Endothelial cell of umbilical vein (primary cell): ENCODE measurements at regions not wholly inside any gene's neighbourhood (a gene's known extent, or its start where the extent isn't known, plus 50 kb on each side); places are given as distances from the start of the nearest gene placed in this dataset.

Experiments used
- BruUV-seq: library from RNA; stranded (reverse); fragments of 400-500 nt; replicated peaks from 2 replicates; lab custom pipeline; 2021; lab: Mats Ljungman, UMichigan
- CTCF ChIA-PET: fragments of 300-600, 350-600 bp; sonication (Branson Sonifier 250); formaldehyde crosslinking; loops from one replicate; lab custom pipeline; 2021; ENCODE audit warnings: antibody characterized with exemption, inconsistent platforms; lab: Charles Lee
- POLR2A ChIA-PET: fragments of 300-600, 350-600 bp; sonication (Branson Sonifier 250); formaldehyde crosslinking; loops from one replicate; lab custom pipeline; 2021; ENCODE audit warnings: antibody characterized with exemption, inconsistent platforms; lab: Charles Lee
- DNase-seq: peaks from one replicate; pipeline ENCODE4 v3.0.0-alpha.2; 2011; ENCODE audit warnings: low read depth, low spot score
- FAIRE-seq: peaks from 2 replicates; lab custom pipeline; 2011; peaks lifted over from hg19 to GRCh38; lab: Jason Lieb, UNC
- H2AFZ ChIP-seq: 2 replicates; pipeline ENCODE4 v1.6.0; 2012; ENCODE audit warnings: low read depth, low read length, control low read depth, inconsistent platforms
- H3K27ac ChIP-seq: 2 replicates; pipeline ENCODE4 v1.5.1; 2011; ENCODE audit warnings: low read depth, mild to moderate bottlenecking, control low read depth, low read length, moderate library complexity; ENCODE audit not compliant: insufficient read depth
- H3K27me3 ChIP-seq, 2 experiments: 2 replicates each; pipeline versions ENCODE4 v1.6.0 to v1.6.1; 2011; ENCODE audit warnings: low read length in 2 of 2, mixed read lengths in 1 of 2; ENCODE audit not compliant: control insufficient read depth in 2 of 2, insufficient read depth in 2 of 2
- H3K36me3 ChIP-seq, 2 experiments: 2 replicates in 1 of 2; 3 replicates in 1 of 2; pipeline ENCODE4 v1.5.1; 2011; ENCODE audit warnings: low read length in 2 of 2, mild to moderate bottlenecking in 1 of 2, moderate library complexity in 1 of 2; ENCODE audit not compliant: control insufficient read depth in 2 of 2, insufficient read depth in 2 of 2; ENCODE audit errors: extremely low read depth in 1 of 2
- H3K4me1 ChIP-seq: 3 replicates; pipeline ENCODE4 v1.5.1; 2011; ENCODE audit warnings: mild to moderate bottlenecking, low read length; ENCODE audit not compliant: control insufficient read depth, insufficient read depth; ENCODE audit errors: extremely low read depth
- H3K4me2 ChIP-seq: 2 replicates; pipeline ENCODE4 v1.6.1; 2011; ENCODE audit warnings: low read length, control low read depth, mixed read lengths; ENCODE audit not compliant: insufficient read depth
- H3K4me3 ChIP-seq, 3 experiments: fragments of 200-600 bp in 1 of 3; sonication (generic), shearing (Covaris generic) in 1 of 3; replicated peaks in 1 of 3; 2 replicates each; pipeline ENCODE4 v1.5.1; 2011 to 2016; ENCODE audit warnings: control low read depth in 3 of 3, low read length in 3 of 3, mild to moderate bottlenecking in 2 of 3, inconsistent platforms in 1 of 3, low read depth in 1 of 3, moderate library complexity in 1 of 3; ENCODE audit not compliant: insufficient read depth in 1 of 3
- H3K79me2 ChIP-seq: 2 replicates; pipeline ENCODE4 v1.6.0; 2012; ENCODE audit warnings: low read length, inconsistent platforms; ENCODE audit not compliant: control insufficient read depth, insufficient read depth
- H3K9ac ChIP-seq: replicated peaks from 2 replicates; pipeline ENCODE3; 2011; ENCODE audit warnings: low read length, control low read depth; ENCODE audit not compliant: insufficient read depth; ENCODE audit errors: extremely low read depth
- H3K9me1 ChIP-seq: replicated peaks from 3 replicates; pipeline ENCODE4 v1.6.0; 2011; ENCODE audit warnings: mild to moderate bottlenecking, low read length; ENCODE audit not compliant: control insufficient read depth, insufficient read depth; ENCODE audit errors: extremely low read depth
- H3K9me3 ChIP-seq: replicated peaks from 2 replicates; pipeline ENCODE4 v1.5.1; 2012; ENCODE audit warnings: low read length, inconsistent platforms; ENCODE audit not compliant: control insufficient read depth, insufficient read depth
- H4K20me1 ChIP-seq: replicated peaks from 2 replicates; pipeline ENCODE3; 2011; ENCODE audit warnings: mild to moderate bottlenecking, low read length; ENCODE audit not compliant: control insufficient read depth, insufficient read depth; ENCODE audit errors: extremely low read depth
- CTCF ChIP-seq, 2 donors: IDR thresholded peaks; 1 replicate in 1 of 2; 2 replicates in 1 of 2; pipeline ENCODE4 v1.5.1; 2011; ENCODE audit warnings: low read length in 2 of 2, mild to moderate bottlenecking in 2 of 2, moderate library complexity in 2 of 2, control low read depth in 1 of 2, inconsistent platforms in 1 of 2, low read depth in 1 of 2; ENCODE audit not compliant: insufficient read depth in 1 of 2; ENCODE audit errors: extremely low read depth in 1 of 2
- EZH2 ChIP-seq: IDR thresholded peaks from 2 replicates; pipeline ENCODE4 v1.6.1; 2012; ENCODE audit warnings: borderline replicate concordance, low read depth, mild to moderate bottlenecking, moderate library complexity, low read length, inconsistent platforms; ENCODE audit not compliant: severe bottlenecking
- FOS ChIP-seq: IDR thresholded peaks from 2 replicates; pipeline ENCODE4 v1.6.1; 2011; ENCODE audit warnings: mild to moderate bottlenecking, low read length, moderate library complexity, borderline replicate concordance; ENCODE audit not compliant: insufficient read depth
- GATA2 ChIP-seq: IDR thresholded peaks from 2 replicates; pipeline ENCODE4 v1.7.0; 2011; ENCODE audit warnings: low read depth, mild to moderate bottlenecking, moderate library complexity, mixed read lengths, low read length; ENCODE audit not compliant: insufficient read length, insufficient read depth
- JUN ChIP-seq: IDR thresholded peaks from 2 replicates; pipeline ENCODE4 v1.6.1; 2011; ENCODE audit warnings: borderline replicate concordance, low read depth; ENCODE audit not compliant: insufficient read length, insufficient read depth
- MAX ChIP-seq: IDR thresholded peaks from 2 replicates; pipeline ENCODE4 v1.6.1; 2011; ENCODE audit not compliant: insufficient read depth, insufficient read length
- MYC ChIP-seq: IDR thresholded peaks from one replicate; pipeline ENCODE4 v1.6.1; 2011; ENCODE audit warnings: mild to moderate bottlenecking, low read depth, low read length
- POLR2A ChIP-seq: IDR thresholded peaks from 2 replicates; pipeline ENCODE4 v1.6.1; 2012; ENCODE audit warnings: low read depth, mild to moderate bottlenecking, control low read depth, low read length
- POLR2AphosphoS5 ChIP-seq: IDR thresholded peaks from 2 replicates; pipeline ENCODE4 v1.6.1; 2012; ENCODE audit warnings: low read depth, mild to moderate bottlenecking, control low read depth, low read length, moderate library complexity; ENCODE audit not compliant: insufficient read depth
- dilution Hi-C: fragments of 300-500 bp; cut with MboI; formaldehyde crosslinking; loops from one replicate; pipeline ENCODE4 v1.15.0; 2019; ENCODE audit warnings: low sequenced_read_pairs; ENCODE audit not compliant: extremely low pct_ligation_motif_present
- intact Hi-C: fragments of 100-400 bp; cut with micrococcal nuclease; formaldehyde crosslinking; loops from one replicate; pipeline ENCODE4 v1.10.0; 2022

GRCh38 chr10:43752682-43753081 lies 104.0 kb upstream of the ZNF32 start:
- TF ChIP-seq MAX (no peak), CTCF (IDR thresholded peaks at IDR 0.05; ENCODE audit: extremely low read depth in 1 of 2, insufficient read depth in 1 of 2, low read depth in 1 of 2, low read length in 2 of 2) (no peak), POLR2AphosphoS5 (no peak), POLR2A (no peak), EZH2 (no peak), JUN (no peak), FOS (no peak), MYC (no peak), GATA2 (no peak)
- dilution Hi-C loops (no loop called here), intact Hi-C loops (no loop called here)
- Histone ChIP-seq H4K20me1 (no peaks in the 10 kb centered on the region), H3K4me3 (no peak overlapping the region), H3K36me3 (no peaks in the 10 kb centered on the region), H3K4me1 (no peaks in the 10 kb centered on the region), H3K27me3 (no peaks in the 10 kb centered on the region), H3K9ac (no peak overlapping the region), H3K9me3 (no peaks in the 10 kb centered on the region), H3K79me2 (no peaks in the 10 kb centered on the region), H3K9me1 (no peaks in the 10 kb centered on the region), H2AFZ (no peak overlapping the region), H3K27ac (no peak overlapping the region), H3K4me2 (no peak overlapping the region)
- FAIRE-seq (no peak), DNase-seq (no peak)
- BruUV-seq = no TSS peak
- ChIA-PET POLR2A (no interaction called here), CTCF (no interaction called here)
